Adipocyte (in vitro differentiated cells): ENCODE measurements at regions not wholly inside any gene's neighbourhood (a gene's known extent, or its start where the extent isn't known, plus 50 kb on each side); places are given as distances from the start of the nearest gene placed in this dataset.
"Not testable (repeated sequence)": the region's sequence is repeated elsewhere in the genome, so short reads cannot be mapped to it uniquely, and the experiment has no call there.

Source experiments
- DNase-seq: peaks from one replicate; pipeline ENCODE4 v3.0.0-alpha.2; 2015; ENCODE audit warnings: low read depth
- H3K27me3 ChIP-seq: replicated peaks from 2 replicates; pipeline ENCODE4 v1.7.0; 2013; ENCODE audit warnings: mild to moderate bottlenecking, low read length, moderate library complexity; ENCODE audit not compliant: control insufficient read depth, insufficient read depth
- H3K36me3 ChIP-seq: 2 replicates; pipeline ENCODE4 v1.7.0; 2013; ENCODE audit warnings: low read length, mild to moderate bottlenecking, moderate library complexity; ENCODE audit not compliant: control insufficient read depth, insufficient read depth, severe bottlenecking
- H3K4me1 ChIP-seq: 2 replicates; pipeline ENCODE4 v1.7.0; 2013; ENCODE audit warnings: mild to moderate bottlenecking, low read length, moderate library complexity; ENCODE audit not compliant: control insufficient read depth, insufficient read depth
- H3K4me3 ChIP-seq: 2 replicates; pipeline ENCODE4 v1.7.0; 2013; ENCODE audit warnings: mild to moderate bottlenecking, low read length, moderate library complexity
- H3K9ac ChIP-seq: 2 replicates; pipeline ENCODE4 v1.7.0; 2013; ENCODE audit warnings: mild to moderate bottlenecking, low read length, moderate library complexity
- H3K9me3 ChIP-seq: 2 replicates; pipeline ENCODE4 v1.7.0; 2013; ENCODE audit warnings: mild to moderate bottlenecking, low read length, moderate library complexity; ENCODE audit not compliant: control insufficient read depth

DNA sequence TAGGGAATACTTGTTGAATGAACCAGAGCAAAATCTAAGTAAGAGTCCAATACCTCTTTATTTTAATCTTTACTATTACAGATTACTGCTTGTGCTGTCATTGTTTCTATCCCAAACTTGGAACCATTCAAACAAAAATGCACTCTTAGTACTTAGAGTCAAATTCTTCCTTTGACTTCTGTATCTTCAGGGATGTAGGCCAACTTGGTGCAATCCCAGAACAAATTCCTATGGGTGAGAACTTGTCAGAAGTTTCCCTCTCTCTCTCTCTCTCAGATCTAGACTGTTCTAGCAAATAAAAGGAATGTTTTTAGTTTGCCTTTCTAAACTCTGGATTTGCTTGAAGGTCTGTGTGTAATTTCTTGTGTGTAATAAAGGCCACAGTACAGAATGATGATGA, 329.0 kb upstream of the TMTC4 start:
- Histone ChIP-seq H3K36me3 (no peaks in the 10 kb centered on the region), H3K9me3 (no peaks in the 10 kb centered on the region), H3K27me3 (peaks cover 4% of the 10 kb centered on the region), H3K9ac (no peak overlapping the region), H3K4me3 (no peak overlapping the region), H3K4me1 (peaks cover 4% of the 10 kb centered on the region)
- no peak for DNase-seq

DNA sequence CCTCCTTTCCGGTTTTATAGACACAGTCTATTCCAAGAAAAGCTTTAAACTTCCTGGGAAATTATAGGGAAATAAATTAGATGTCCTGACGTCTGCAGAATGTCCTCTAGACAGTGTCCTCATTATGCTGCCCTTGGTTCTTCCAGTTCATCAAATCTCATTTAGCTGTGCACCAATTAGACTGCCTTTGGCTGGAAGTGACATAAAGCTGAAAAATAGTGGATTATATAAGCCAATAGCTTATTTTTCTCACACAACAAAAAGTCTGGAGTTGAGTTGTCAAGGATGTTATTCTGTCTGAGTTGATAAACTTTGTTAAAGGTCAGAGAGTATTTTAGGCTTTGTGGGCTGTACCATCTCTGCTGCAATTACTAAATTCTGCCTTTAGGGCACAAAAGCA, 314.8 kb upstream of the TMTC4 start:
- Histone ChIP-seq H3K36me3 (no peaks in the 10 kb centered on the region), H3K27me3 (no peaks in the 10 kb centered on the region), H3K9me3 (peaks cover 16% of the 10 kb centered on the region), H3K9ac (no peak overlapping the region), H3K4me1 (no peaks in the 10 kb centered on the region), H3K4me3 (no peak overlapping the region)
- no peak for DNase-seq

GRCh38 chr13:100988921-100989320, 314.3 kb upstream of the TMTC4 start:
- peaks cover 16% of the 10 kb centered on the region for H3K9me3 ChIP-seq
- H3K27me3 ChIP-seq: peaks cover 2% of the 10 kb centered on the region
- no peaks in the 10 kb centered on the region for H3K4me1 ChIP-seq
- H3K4me3 ChIP-seq: no peak overlapping the region
- no peaks in the 10 kb centered on the region for H3K36me3 ChIP-seq
- no peak for DNase-seq
- no peak overlapping the region for H3K9ac ChIP-seq

DNA sequence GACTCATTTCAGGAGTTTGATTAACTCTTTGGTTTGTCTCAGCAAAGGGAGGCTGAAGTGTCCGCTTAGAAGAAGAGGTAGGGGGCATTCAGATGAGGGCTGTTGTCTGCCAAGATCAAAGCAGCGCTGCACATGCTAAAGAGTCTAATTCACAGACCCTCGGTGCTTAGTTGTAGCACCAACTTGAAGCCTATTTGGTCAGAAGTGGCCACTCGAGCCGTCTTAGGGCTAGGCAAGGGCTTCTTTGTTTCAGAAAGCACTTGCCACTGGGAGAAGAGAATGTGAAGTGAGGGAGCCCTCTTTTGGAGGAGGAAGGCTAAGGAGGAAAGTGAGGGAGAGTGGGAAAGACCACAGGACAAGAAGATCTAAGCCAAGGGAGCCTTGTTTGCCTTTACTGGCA, 313.4 kb upstream of the TMTC4 start:
- no peaks in the 10 kb centered on the region for H3K4me1 ChIP-seq
- no peak overlapping the region for H3K9ac ChIP-seq
- H3K9me3 ChIP-seq: peaks cover 7% of the 10 kb centered on the region
- H3K36me3 ChIP-seq: no peaks in the 10 kb centered on the region
- peak; percentile 27 for DNase-seq
- H3K4me3 ChIP-seq: no peak overlapping the region
- H3K27me3 ChIP-seq: peaks cover 4% of the 10 kb centered on the region

DNA sequence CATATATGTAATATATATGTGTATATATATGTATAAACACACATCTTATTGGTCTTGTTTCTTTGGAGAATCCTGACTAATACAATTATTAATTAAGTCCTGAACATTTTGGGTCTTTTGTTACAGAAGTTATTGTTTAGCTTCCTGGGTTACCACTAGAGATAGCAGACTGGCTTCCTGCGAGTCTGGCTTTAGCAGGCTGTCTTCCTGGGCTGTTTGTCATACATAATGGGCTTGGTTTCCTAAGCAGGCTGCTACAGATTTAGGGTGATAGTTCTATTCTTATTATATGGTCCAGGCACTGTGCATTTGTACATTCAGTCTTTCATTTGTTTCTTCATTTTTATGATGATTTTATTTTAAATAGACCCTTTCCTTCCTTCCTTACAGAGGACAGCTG, 312.0 kb upstream of the TMTC4 start:
- no peak overlapping the region for H3K4me3 ChIP-seq
- H3K9me3 ChIP-seq: peaks cover 7% of the 10 kb centered on the region
- DNase-seq: no peak

GRCh38 chr13:100984085-100984705, 309.6 kb upstream of the TMTC4 start:
- Histone ChIP-seq H3K9me3 (peaks cover 4% of the 10 kb centered on the region), H3K36me3 (no peaks in the 10 kb centered on the region), H3K27me3 (peaks cover 4% of the 10 kb centered on the region), H3K4me1 (peaks cover 5% of the 10 kb centered on the region), H3K9ac (no peak overlapping the region), H3K4me3 (no peak overlapping the region)
- DNase-seq: no peak

More for the DNA sequence above, 312.0 kb upstream of the TMTC4 start:
- Histone ChIP-seq H3K4me1 (no peaks in the 10 kb centered on the region), H3K9ac (no peak overlapping the region), H3K36me3 (no peaks in the 10 kb centered on the region), H3K27me3 (peaks cover 4% of the 10 kb centered on the region)

DNA sequence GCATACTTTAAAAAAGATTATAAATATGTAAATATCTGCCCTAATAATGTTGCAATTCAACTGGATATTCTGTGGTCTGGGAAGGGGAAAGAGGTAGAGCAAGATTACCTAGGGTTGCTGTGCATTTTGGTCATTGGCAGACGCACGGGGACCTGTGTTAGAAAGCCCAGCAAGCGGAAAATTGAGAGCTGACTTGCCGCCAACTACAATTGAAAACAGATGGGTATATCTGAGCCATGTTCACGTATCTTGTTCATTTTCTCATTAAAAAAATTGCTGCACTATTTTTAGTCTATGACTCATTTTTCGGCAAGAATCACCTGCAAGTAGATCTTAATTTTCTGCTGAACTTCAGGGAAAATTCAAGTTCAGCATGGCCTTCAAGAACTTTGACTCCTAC, 308.5 kb upstream of the TMTC4 start:
- peaks cover 4% of the 10 kb centered on the region for H3K27me3 ChIP-seq
- H3K9ac ChIP-seq: no peak overlapping the region
- H3K4me1 ChIP-seq: peaks cover 5% of the 10 kb centered on the region
- peaks cover 4% of the 10 kb centered on the region for H3K9me3 ChIP-seq
- no peak for DNase-seq
- H3K4me3 ChIP-seq: no peak overlapping the region
- H3K36me3 ChIP-seq: no peaks in the 10 kb centered on the region

DNA sequence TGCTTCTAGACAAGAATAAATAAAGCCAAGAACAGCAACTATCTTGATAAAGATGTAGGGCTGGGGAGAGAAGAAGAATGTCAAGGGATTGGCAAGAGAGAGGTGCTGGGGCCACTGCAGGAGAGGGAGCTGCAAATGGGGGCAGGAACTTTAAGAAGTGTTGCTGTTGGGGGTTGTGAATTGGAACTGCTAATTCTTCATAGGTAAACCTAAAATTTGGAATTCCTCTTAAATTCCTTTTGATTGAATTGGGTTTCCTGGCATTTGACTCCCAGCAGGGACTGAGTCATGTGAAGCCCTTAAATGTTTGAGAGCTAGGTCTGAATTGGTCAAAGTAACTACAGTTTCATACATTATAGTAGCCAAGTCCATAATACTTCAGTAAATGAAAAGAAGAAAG, 305.6 kb upstream of the TMTC4 start:
- peaks cover under 1% of the 10 kb centered on the region for H3K9me3 ChIP-seq
- DNase-seq: no peak
- H3K9ac ChIP-seq: no peak overlapping the region
- H3K4me1 ChIP-seq: peaks cover 5% of the 10 kb centered on the region
- H3K4me3 ChIP-seq: no peak overlapping the region
- H3K27me3 ChIP-seq: peaks cover 4% of the 10 kb centered on the region
- H3K36me3 ChIP-seq: no peaks in the 10 kb centered on the region

GRCh38 chr13:100977841-100978240, 303.2 kb upstream of the TMTC4 start:
- Histone ChIP-seq H3K4me1 (peaks cover 11% of the 10 kb centered on the region), H3K4me3 (no peak overlapping the region), H3K9me3 (no peaks in the 10 kb centered on the region), H3K9ac (no peak overlapping the region), H3K27me3 (no peaks in the 10 kb centered on the region), H3K36me3 (no peaks in the 10 kb centered on the region)
- DNase-seq: no peak

GRCh38 chr13:100976993-100977392, 302.4 kb upstream of the TMTC4 start:
- Histone ChIP-seq H3K36me3 (no peaks in the 10 kb centered on the region), H3K4me1 (peaks cover 11% of the 10 kb centered on the region), H3K9ac (no peak overlapping the region), H3K9me3 (peaks cover 5% of the 10 kb centered on the region), H3K4me3 (no peak overlapping the region), H3K27me3 (no peaks in the 10 kb centered on the region)
- DNase-seq: no peak

DNA sequence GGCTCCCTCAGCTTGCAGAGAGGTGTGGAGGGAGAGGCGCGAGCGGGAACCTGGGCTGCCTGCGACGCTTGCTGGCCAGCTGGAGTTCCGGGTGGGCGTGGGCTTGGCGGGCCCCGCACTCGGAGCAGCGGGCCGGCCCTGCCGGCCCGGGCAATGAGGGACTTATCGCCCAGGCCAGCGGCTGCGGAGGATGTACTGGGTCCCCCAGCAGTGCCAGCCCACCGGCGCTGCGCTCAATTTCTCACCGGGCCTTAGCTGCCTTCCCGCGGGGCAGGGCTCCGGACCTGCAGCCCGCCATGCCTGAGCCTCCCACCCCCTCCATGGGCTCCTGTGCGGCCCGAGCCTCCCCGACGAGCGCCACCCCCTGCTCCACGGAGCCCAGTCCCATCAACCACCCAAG, 301.1 kb upstream of the TMTC4 start:
- not testable (repeated sequence) for DNase-seq, H3K9me3 ChIP-seq, H3K36me3 ChIP-seq, H3K27me3 ChIP-seq, H3K9ac ChIP-seq, H3K4me3 ChIP-seq
- peaks cover 11% of the 10 kb centered on the region for H3K4me1 ChIP-seq

DNA sequence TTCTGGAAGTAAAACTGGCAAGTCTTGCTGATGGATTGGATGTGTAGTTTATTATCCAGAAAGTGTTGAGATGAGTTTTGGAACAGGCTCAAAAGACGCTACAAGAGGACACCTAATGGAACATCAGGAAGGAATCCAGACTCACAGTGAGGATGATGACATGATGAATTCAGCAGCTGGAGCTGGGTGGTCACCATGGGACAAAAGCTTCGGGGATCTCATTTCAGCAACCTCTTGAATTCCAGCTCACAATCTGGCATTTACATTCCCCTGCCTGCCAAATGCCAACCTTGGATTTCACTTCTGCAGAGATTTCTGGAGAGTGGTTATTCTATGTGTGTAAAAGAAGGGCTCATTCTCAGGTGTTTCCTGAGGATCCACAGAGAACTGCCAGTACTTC, 288.0 kb upstream of the TMTC4 start:
- Histone ChIP-seq H3K4me1 (peaks cover 3% of the 10 kb centered on the region), H3K27me3 (no peaks in the 10 kb centered on the region), H3K36me3 (no peaks in the 10 kb centered on the region), H3K4me3 (no peak overlapping the region), H3K9ac (no peak overlapping the region), H3K9me3 (no peaks in the 10 kb centered on the region)
- no peak for DNase-seq
